RKO (cell line): ENCODE measurements at regions not wholly inside any gene's neighbourhood (a gene's known extent, or its start where the extent isn't known, plus 50 kb on each side); places are given as distances from the start of the nearest gene placed in this dataset.

Source experiments
- DNase-seq: peaks from one replicate; pipeline ENCODE4 v3.0.0-alpha.2; 2016; ENCODE audit warnings: low spot score

- DNase-seq = no peak
These were observed 1359.5 kb downstream of the TECRL start for GRCh38 chr4:63049726-63050125.

GRCh38 chr4:63049278-63049677 lies 1360.0 kb downstream of the TECRL start:
- DNase-seq = no peak

DNA sequence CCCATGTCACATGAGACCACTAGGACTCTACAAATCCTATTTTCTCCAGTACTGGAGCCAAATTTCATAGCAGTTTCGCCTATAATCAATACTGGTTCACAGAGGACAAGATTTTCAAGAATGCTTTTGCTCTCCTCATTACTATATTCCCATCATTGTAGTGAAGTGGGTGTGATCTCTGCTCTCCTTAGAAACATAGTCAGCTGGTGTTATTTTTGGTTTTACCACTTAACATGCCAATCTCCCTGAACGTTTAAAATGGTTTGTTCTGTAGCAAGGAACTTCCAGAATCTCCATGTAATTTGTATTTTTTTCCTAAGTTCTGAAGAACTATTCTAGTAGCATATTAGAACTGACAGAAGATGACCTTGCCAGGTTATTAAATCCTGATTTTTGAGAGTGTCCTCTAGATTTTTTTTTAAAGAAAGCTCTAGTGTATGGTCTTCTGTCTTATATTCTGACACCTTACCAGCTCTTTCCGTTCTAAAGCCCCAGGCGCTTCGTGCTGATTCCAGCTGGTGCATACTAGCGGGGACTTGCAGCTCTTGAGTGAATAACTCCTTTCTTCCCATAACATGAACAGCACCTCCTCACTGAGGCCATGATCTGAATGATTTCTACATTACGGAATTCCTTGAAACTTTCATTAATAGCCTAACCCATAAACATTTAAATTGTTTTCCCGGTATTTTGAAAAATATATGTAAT lies 1372.9 kb downstream of the TECRL start:
- no peak for DNase-seq

- no peak for DNase-seq
These were observed 1379.9 kb downstream of the TECRL start for GRCh38 chr4:63029380-63029779.

DNA sequence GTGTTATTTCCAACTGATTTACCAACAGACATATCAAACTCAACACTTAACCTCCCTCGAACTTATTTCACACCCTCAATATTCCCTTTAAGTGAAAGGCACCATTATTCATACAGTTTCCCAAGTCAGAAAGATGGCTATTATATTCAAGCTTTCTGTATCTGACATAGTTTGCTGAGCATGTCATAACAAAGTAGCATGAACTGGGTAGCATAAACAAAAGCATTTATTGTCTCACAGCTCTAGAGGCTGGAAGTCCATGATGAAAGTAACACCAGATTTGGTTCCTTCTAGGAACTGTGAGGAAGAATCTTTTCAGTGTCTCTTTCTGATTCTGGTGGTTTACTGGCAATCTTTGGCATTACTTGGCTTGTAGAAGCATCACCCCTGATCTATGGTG lies 1388.6 kb downstream of the TECRL start:
- DNase-seq = no peak

DNA sequence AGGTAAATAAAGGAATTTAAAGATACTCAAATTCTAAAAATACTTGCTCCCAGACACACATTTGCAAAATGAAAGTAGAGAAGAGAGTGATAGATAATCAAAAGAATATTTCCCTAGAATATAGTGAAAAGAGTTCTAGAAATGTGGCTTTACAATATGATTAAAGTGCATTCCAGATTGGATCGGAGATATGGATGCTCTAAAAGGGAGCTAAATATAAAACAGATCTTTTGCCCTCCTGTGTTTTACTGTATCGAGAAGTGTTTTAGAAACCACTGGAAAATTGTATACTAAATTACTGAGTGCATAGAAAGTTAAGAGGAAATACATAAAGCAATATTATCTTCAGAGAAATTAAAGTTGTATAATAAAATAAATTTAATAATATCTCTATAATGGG lies 1392.0 kb downstream of the TECRL start:
- no peak for DNase-seq

- no peak for DNase-seq
These were observed 1438.4 kb downstream of the TECRL start for GRCh38 chr4:62970846-62971245.

DNA sequence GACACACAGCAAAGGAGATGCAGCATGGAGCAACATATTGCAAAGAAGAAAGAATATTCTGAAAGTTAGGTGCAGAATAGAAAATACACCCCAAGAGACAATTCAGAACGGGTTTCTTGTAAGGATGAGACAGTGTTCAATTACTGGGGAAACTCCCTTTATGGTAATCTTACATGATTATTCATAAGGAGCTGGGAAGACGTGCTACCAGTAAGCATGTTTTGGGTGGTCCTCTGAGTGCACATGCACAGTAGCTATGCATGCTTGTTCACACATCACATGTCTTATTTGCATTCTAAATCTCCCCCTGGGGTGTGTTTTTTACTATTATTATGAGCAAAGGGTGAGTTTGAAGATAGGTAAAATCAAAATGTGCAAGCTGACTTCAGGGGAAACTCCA lies 1448.8 kb downstream of the TECRL start:
- DNase-seq = no peak

- DNase-seq = no peak
These were observed 1455.5 kb downstream of the TECRL start for GRCh38 chr4:62953752-62954151.

GRCh38 chr4:62952366-62952765 lies 1456.9 kb downstream of the TECRL start:
- DNase-seq = no peak

GRCh38 chr4:62948108-62948507 lies 1461.1 kb downstream of the TECRL start:
- no peak for DNase-seq

- no peak for DNase-seq
These were observed 1469.0 kb downstream of the TECRL start for GRCh38 chr4:62940229-62940628.

GRCh38 chr4:62930884-62931283 lies 1478.4 kb downstream of the TECRL start:
- no peak for DNase-seq

DNA sequence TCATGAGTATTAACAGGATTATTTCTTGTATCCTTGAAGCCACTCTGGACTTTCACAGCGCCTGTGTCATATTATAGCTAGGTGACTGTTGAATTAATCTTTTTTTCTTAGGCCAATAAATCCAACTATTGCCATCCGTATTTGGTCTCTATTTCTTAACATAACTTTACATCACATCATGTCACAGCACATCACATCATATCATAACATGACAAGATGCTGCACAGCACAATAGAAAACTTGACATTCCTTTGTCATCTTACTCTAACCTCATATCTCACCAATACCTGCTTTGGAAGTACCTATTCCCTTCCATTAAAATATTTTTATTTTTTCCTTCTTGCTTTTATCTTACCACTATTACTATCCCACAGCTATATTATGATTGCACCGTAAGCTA lies 1480.8 kb downstream of the TECRL start:
- DNase-seq = no peak

GRCh38 chr4:62927574-62927973 lies 1481.7 kb downstream of the TECRL start:
- no peak for DNase-seq

DNA sequence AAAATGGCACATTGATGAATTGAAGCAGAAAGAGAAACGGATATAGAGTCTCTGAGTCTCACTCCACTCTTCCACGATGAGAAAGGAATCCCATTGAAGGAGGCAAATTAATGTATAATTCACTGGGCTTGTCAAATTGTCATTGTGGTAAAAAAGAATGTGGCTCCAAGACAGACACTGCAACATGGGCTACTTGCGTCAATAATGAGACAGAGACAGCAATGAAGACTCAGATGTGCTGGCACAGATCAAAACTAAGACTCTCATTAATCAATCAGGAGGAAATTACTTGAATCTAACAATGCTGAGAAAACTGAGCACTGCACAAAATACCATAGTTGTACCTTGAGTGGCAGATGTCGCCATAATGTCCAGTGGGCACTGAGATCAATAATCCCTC lies 1485.5 kb downstream of the TECRL start:
- DNase-seq = no peak

DNA sequence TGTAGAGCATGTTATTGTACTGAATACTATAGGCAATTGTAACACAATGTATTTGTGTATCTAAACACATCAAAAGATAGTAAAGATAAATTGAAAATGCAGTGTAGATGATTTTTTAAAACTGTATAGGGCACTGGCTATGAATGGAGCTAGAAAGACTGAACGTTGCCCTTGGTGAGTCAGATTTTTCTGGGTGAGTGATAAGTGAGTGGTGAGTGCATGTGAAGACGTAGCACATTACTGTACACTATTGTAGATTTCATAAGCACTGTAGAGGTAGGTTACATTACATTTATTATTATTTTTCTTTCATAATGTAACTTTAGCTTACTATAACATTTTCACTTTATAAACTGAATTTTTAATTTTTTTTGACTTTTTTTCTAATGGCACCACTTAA lies 1491.6 kb downstream of the TECRL start:
- DNase-seq = peak; percentile 66

- no peak for DNase-seq
These were observed 1494.5 kb downstream of the TECRL start for GRCh38 chr4:62914758-62915157.

- DNase-seq = no peak
These were observed 1496.2 kb downstream of the TECRL start for GRCh38 chr4:62913065-62913464.

DNA sequence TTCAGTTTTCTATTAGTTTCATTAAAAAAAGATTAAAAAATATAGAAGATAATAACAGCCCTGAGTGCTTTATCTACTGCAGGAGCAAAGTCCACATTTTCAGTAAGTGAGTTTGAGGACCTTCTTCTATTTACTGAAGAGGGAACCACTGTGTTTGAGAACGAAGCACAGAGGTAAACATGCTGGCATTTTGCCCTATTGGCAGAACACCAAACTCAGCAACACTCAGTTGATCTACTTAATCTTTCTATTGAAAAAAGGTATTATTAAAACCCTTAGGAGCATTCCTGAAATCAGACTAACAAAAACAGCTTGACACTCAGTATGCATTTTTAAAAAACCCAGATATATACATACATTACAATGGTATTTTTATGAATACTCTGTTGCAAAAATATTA lies 1496.7 kb downstream of the TECRL start:
- DNase-seq = no peak

DNA sequence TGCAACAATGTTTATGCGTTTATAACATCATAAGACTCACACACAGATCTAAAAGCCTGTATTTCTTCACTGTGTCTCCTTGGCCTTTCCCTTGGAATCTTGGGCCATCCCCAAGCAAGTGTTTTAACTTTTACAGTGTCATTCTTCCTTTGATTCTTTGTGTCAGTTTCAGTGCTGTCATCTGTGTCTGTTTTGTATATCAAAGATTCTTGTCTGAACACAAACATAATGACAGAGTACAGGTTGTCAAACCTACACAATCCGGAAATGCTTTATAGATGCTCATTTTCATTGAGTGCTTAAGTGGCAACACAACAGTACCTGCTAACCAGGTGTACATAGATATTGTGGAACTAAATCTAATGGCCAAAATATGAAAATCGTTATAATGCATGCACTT lies 1500.0 kb downstream of the TECRL start:
- DNase-seq = no peak

DNA sequence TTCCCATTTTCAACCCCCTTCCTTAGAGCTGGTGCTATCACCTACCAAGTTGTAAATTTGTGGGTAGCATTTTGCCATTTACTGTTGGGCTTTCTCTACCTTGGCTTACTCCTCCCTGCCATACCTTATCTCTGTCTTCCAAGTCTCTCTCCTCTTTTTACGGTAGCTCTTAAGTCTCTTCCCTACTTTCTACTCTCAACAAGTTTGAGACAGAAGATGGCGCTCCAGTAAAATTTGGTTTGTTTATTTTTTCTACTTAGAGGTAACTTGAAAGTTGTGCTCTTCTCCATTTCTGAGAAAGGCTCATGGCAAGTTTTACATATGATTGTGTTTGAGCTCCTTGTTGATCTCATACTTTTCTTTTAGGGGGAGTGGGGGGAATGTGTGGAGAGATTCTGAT lies 1508.1 kb downstream of the TECRL start:
- no peak for DNase-seq

DNA sequence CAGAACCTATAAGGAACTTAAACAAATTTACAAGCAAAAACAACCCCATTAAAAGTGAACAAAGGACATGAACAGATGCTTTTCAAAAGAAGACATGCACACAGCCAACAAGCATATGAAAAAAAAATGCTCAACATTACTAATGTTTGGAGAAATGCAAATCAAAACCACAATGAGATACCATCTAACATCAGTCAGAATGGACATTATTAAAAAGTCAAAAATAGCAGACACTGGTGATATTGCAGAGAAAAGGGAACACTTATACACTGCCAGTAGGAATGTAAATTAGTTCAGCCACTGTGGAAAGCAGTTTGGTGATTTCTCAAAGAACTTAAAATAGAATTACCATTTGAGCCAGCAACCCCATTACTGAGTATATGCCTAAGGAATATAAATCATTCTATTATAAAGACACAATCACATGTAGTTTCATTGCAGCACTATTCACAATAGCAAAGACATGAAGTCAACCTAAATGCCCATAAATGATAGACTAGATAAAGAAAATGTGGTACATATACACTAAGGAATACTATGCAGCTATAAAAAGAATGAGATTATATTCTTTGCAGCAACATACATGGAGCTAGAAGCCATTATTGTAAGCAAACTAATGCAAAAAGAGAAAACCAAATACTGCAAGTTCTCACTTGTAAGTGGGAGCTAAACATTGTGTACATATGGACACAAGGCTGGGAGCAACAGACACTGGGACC lies 1509.4 kb downstream of the TECRL start:
- DNase-seq = no peak

DNA sequence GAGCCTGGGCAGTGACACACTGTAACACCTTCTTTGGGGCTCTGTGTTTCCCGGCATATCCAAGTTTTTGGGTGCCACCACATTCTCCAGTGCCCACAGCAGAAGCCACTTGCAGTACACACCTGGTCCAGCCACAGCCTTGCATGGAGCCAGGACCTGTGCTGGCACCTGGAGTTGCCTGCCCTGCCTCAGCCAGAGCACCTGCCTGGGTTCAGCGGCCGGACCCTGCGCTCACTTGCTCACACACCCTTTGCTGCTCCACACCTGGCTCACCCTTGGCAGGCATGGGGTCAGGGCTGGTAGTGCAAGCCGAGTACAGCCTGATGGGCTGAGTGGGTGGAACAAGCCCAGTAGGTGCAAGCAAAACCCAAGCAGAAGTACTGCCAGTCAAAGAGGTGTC lies 1511.1 kb downstream of the TECRL start:
- DNase-seq = no peak
